HepG2 (cell line): ENCODE measurements at regions not wholly inside any gene's neighbourhood (a gene's known extent, or its start where the extent isn't known, plus 50 kb on each side); places are given as distances from the start of the nearest gene placed in this dataset.

Experiments used
- CENPX ChIP-seq: sonication (generic); formaldehyde crosslinking; IDR thresholded peaks from 2 replicates; pipeline ENCODE4 v1.9.0; 2021; ENCODE audit warnings: mild to moderate bottlenecking, missing genetic modification reagents, moderate library complexity
- DRAP1 ChIP-seq: IDR thresholded peaks from 2 replicates; pipeline ENCODE4 v1.6.1; 2016; ENCODE audit warnings: missing genetic modification reagents, missing compliant biosample characterization
- GLMP ChIP-seq: sonication (generic); formaldehyde crosslinking; IDR thresholded peaks from 2 replicates; pipeline ENCODE4 v1.9.0; 2021; ENCODE audit warnings: missing genetic modification reagents, mild to moderate bottlenecking, borderline replicate concordance
- HDAC6 ChIP-seq: fragments of 200-600 bp; sonication (generic); IDR thresholded peaks from 2 replicates; pipeline ENCODE4 v1.7.0; 2017; ENCODE audit warnings: mild to moderate bottlenecking, antibody characterized with exemption, low read length, low read depth
- HMGXB4 ChIP-seq, 2 experiments: sonication (generic) in 1 of 2; formaldehyde crosslinking in 1 of 2; IDR thresholded peaks; 2 replicates each; pipeline versions ENCODE4 v1.4.0 to v1.6.1; 2018 to 2020; ENCODE audit warnings: missing genetic modification reagents in 2 of 2, borderline replicate concordance in 1 of 2, low read depth in 1 of 2, mild to moderate bottlenecking in 1 of 2, missing biosample characterization in 1 of 2
- KMT2A ChIP-seq: sonication (generic); formaldehyde crosslinking; IDR thresholded peaks from 2 replicates; pipeline ENCODE4 v1.4.0; 2020; ENCODE audit warnings: missing genetic modification reagents
- NFYB ChIP-seq: sonication (generic); formaldehyde crosslinking; IDR thresholded peaks from 2 replicates; pipeline ENCODE4 v1.4.0; 2020; ENCODE audit warnings: missing genetic modification reagents
- RBFOX2 ChIP-seq: fragments of 200-400 bp; formaldehyde crosslinking; IDR thresholded peaks from 2 replicates; pipeline ENCODE4 v1.6.1; 2017; ENCODE audit warnings: low read depth, mild to moderate bottlenecking, low read length
- REXO4 ChIP-seq: sonication (generic); formaldehyde crosslinking; IDR thresholded peaks from 2 replicates; pipeline ENCODE4 v1.8.0; 2022; ENCODE audit warnings: missing genetic modification reagents, mild to moderate bottlenecking, borderline replicate concordance
- SMARCC2 ChIP-seq: fragments of 450-650 bp; IDR thresholded peaks from 2 replicates; pipeline ENCODE4 v1.6.1; 2017; ENCODE audit warnings: antibody characterized with exemption, mild to moderate bottlenecking
- STAG1 ChIP-seq: sonication (generic); formaldehyde crosslinking; IDR thresholded peaks from 2 replicates; pipeline ENCODE4 v1.4.0; 2020; ENCODE audit warnings: missing genetic modification reagents
- TAF15 ChIP-seq: fragments of 200-400 bp; formaldehyde crosslinking; IDR thresholded peaks from one replicate; pipeline ENCODE4 v1.6.1; 2018; ENCODE audit warnings: mild to moderate bottlenecking, low read depth, low read length; ENCODE audit not compliant: poor library complexity, severe bottlenecking
- TCF12 ChIP-seq, 2 experiments: fragments of 450-650 bp in 1 of 2; sonication (generic) in 1 of 2; formaldehyde crosslinking in 1 of 2; IDR thresholded peaks; 2 replicates each; pipeline versions ENCODE4 v1.6.1 to v1.8.0; 2017 to 2022; ENCODE audit warnings: antibody characterized with exemption in 1 of 2, mild to moderate bottlenecking in 1 of 2, missing genetic modification reagents in 1 of 2, moderate library complexity in 1 of 2
- YEATS4 ChIP-seq: sonication (generic); formaldehyde crosslinking; IDR thresholded peaks from 2 replicates; pipeline ENCODE4 v1.4.0; 2020; ENCODE audit warnings: missing genetic modification reagents, borderline replicate concordance
- ZNF230 ChIP-seq: sonication (generic); formaldehyde crosslinking; IDR thresholded peaks from 2 replicates; pipeline ENCODE4 v1.4.0; 2020; ENCODE audit warnings: mild to moderate bottlenecking, missing genetic modification reagents
- ZNF256 ChIP-seq: sonication (generic); formaldehyde crosslinking; conservative IDR thresholded peaks from 2 replicates; pipeline ENCODE4 v1.4.0; 2020; ENCODE audit warnings: missing genetic modification reagents
- ZNF362 ChIP-seq: sonication (generic); formaldehyde crosslinking; IDR thresholded peaks from 2 replicates; pipeline ENCODE4 v1.4.0; 2020; ENCODE audit warnings: missing genetic modification reagents, mild to moderate bottlenecking, borderline replicate concordance
- ZNF639 ChIP-seq: conservative IDR thresholded peaks from 2 replicates; pipeline ENCODE4 v1.6.1; 2018; ENCODE audit warnings: missing genetic modification reagents
- ZNF709 ChIP-seq: sonication (generic); formaldehyde crosslinking; IDR thresholded peaks from 2 replicates; pipeline ENCODE4 v1.5.0; 2020; ENCODE audit warnings: mild to moderate bottlenecking, missing genetic modification reagents
- ZNF737 ChIP-seq: sonication (generic); formaldehyde crosslinking; IDR thresholded peaks from 2 replicates; pipeline ENCODE4 v1.5.0; 2020; ENCODE audit warnings: missing genetic modification reagents, mild to moderate bottlenecking, borderline replicate concordance
- ZNF768 ChIP-seq: sonication (generic); formaldehyde crosslinking; IDR thresholded peaks from 2 replicates; pipeline ENCODE4 v1.4.0; 2020; ENCODE audit warnings: missing genetic modification reagents
- ZNF878 ChIP-seq: sonication (generic); formaldehyde crosslinking; IDR thresholded peaks from 2 replicates; pipeline ENCODE4 v1.8.1; 2023; ENCODE audit warnings: mild to moderate bottlenecking, missing genetic modification reagents, moderate library complexity
- ZNF879 ChIP-seq: sonication (generic); formaldehyde crosslinking; IDR thresholded peaks from 2 replicates; pipeline ENCODE4 v1.8.1; 2023; ENCODE audit warnings: missing genetic modification reagents

- TF ChIP-seq CENPX (CRISPR knock-in tag) (no peak), ZNF879 (no peak), ZNF362 (CRISPR knock-in tag) (peak; percentile 33; the same call in 1 of the 2 replicates), SMARCC2 (no peak), GLMP (CRISPR knock-in tag) (no peak), TCF12 (IDR thresholded peaks at IDR 0.05) (no peak), TCF12 (CRISPR knock-in tag; IDR thresholded peaks at IDR 0.05) (no peak), KMT2A (CRISPR knock-in tag) (no peak), ZNF768 (CRISPR knock-in tag) (no peak), HDAC6 (no peak), ZNF230 (CRISPR knock-in tag) (no peak), ZNF709 (CRISPR knock-in tag) (no peak), ZNF737 (CRISPR knock-in tag) (no peak), NFYB (no peak), ZNF878 (CRISPR knock-in tag) (no peak), ZNF639 (CRISPR knock-in tag) (no peak), STAG1 (peak; percentile 83), REXO4 (CRISPR knock-in tag) (no peak), YEATS4 (CRISPR knock-in tag) (0 out of 2 replicates have a peak, but pooled peaks have one; percentile 34), DRAP1 (CRISPR knock-in tag) (0 out of 2 replicates have a peak, but pooled peaks have one; percentile 10), TAF15 (no peak), ZNF256 (CRISPR knock-in tag) (no peak), HMGXB4 (CRISPR knock-in tag; IDR thresholded peaks at IDR 0.05; ENCODE audit: borderline replicate concordance in 1 of 2, low read depth in 1 of 2) (peak; percentile 36 to 63; a peak in 2 of 4 replicates), RBFOX2 (no peak)
Observed at GRCh38 chr13:30112602-30113435, 194.5 kb downstream of the KATNAL1 start (continued).
